Prostate gland (tissue), 2 donors: ENCODE measurements at regions not wholly inside any gene's neighbourhood (a gene's known extent, or its start where the extent isn't known, plus 50 kb on each side); places are given as distances from the start of the nearest gene placed in this dataset.

Source experiments
- POLR2A ChIP-seq: fragments of 450-650 bp; IDR thresholded peaks from one replicate; pipeline ENCODE4 v1.6.1; 2016; ENCODE audit warnings: antibody characterized with exemption, mild to moderate bottlenecking
- TF ChIP-seq, protein P1 (sequence below), 4 experiments: fragments of 200-600 bp in 2 of 4; fragments of 450-650 bp in 2 of 4; sonication (generic) in 2 of 4; IDR thresholded peaks; 1 replicate in 3 of 4; 2 replicates in 1 of 4; pipeline ENCODE4 v1.5.1; 2016 to 2019; ENCODE audit warnings: antibody characterized with exemption in 4 of 4, mild to moderate bottlenecking in 2 of 4, moderate library complexity in 2 of 4

DNA sequence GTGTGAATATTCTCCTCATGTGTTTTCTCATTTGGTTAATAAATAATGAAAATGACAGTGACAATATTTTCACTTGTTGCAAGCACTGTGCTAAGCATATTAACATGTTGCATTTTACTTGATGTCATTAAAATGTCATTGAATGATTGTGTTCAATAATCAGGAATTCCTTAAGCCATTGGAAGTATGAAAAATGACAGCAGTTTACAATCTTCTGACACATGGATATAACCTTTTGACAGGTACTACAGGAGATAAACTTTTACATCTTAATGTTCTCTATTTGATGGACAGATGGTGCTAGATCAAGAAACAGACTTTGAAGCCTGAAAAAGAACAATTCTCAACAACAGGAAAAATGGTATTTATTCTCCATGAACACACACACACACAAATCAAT lies 1138.3 kb downstream of the ROBO2 start:
- TF ChIP-seq, protein P1, sequence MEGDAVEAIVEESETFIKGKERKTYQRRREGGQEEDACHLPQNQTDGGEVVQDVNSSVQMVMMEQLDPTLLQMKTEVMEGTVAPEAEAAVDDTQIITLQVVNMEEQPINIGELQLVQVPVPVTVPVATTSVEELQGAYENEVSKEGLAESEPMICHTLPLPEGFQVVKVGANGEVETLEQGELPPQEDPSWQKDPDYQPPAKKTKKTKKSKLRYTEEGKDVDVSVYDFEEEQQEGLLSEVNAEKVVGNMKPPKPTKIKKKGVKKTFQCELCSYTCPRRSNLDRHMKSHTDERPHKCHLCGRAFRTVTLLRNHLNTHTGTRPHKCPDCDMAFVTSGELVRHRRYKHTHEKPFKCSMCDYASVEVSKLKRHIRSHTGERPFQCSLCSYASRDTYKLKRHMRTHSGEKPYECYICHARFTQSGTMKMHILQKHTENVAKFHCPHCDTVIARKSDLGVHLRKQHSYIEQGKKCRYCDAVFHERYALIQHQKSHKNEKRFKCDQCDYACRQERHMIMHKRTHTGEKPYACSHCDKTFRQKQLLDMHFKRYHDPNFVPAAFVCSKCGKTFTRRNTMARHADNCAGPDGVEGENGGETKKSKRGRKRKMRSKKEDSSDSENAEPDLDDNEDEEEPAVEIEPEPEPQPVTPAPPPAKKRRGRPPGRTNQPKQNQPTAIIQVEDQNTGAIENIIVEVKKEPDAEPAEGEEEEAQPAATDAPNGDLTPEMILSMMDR (IDR thresholded peaks at IDR 0.05) = no peak
- no peak for TF ChIP-seq POLR2A
